ENCODE measurements at regions not wholly inside any gene's neighbourhood (a gene's known extent, or its start where the extent isn't known, plus 50 kb on each side); places are given as distances from the start of the nearest gene placed in this dataset.

- no peak overlapping the region for H3K4me3 ChIP-seq (ENCODE audit: low read depth, low read length)
- no peak for DNase-seq (ENCODE audit: low read depth)
- no peak for TF ChIP-seq CTCF (conservative IDR thresholded peaks at IDR 0.05; ENCODE audit: low read depth, low read length)
Measured at GRCh38 chr3:33994568-33994967, 196.1 kb downstream of the PDCD6IP start.

GRCh38 chr3:34000301-34000700 is 201.9 kb downstream of the PDCD6IP start:
- no peak overlapping the region for H3K4me3 ChIP-seq (ENCODE audit: low read depth, low read length)
- no peak for DNase-seq (ENCODE audit: low read depth)
- TF ChIP-seq CTCF (conservative IDR thresholded peaks at IDR 0.05; ENCODE audit: low read depth, low read length): no peak

GRCh38 chr3:34001022-34001421 is 202.6 kb downstream of the PDCD6IP start:
- no peak for DNase-seq (ENCODE audit: low read depth)
- no peak for TF ChIP-seq CTCF (conservative IDR thresholded peaks at IDR 0.05; ENCODE audit: low read depth, low read length)

GRCh38 chr3:34001990-34002389 is 203.6 kb downstream of the PDCD6IP start:
- TF ChIP-seq CTCF (conservative IDR thresholded peaks at IDR 0.05; ENCODE audit: low read depth, low read length): no peak
- H3K4me3 ChIP-seq (ENCODE audit: low read depth, low read length): no peak overlapping the region
- DNase-seq (ENCODE audit: low read depth): no peak

More at GRCh38 chr3:34001022-34001421, 202.6 kb downstream of the PDCD6IP start:
- H3K4me3 ChIP-seq (ENCODE audit: low read depth, low read length): no peak overlapping the region

- TF ChIP-seq CTCF (conservative IDR thresholded peaks at IDR 0.05; ENCODE audit: low read depth, low read length): no peak
- no peak for DNase-seq (ENCODE audit: low read depth)
- H3K4me3 ChIP-seq (ENCODE audit: low read depth, low read length): no peak overlapping the region
Measured at GRCh38 chr3:34002569-34003100, 204.2 kb downstream of the PDCD6IP start.

- no peak for DNase-seq (ENCODE audit: low read depth)
- TF ChIP-seq CTCF (conservative IDR thresholded peaks at IDR 0.05; ENCODE audit: low read depth, low read length): no peak
- no peak overlapping the region for H3K4me3 ChIP-seq (ENCODE audit: low read depth, low read length)
Measured at GRCh38 chr3:34005886-34006285, 207.5 kb downstream of the PDCD6IP start.

GRCh38 chr3:34008191-34008590 is 209.8 kb downstream of the PDCD6IP start:
- TF ChIP-seq CTCF (conservative IDR thresholded peaks at IDR 0.05; ENCODE audit: low read depth, low read length): no peak
- DNase-seq (ENCODE audit: low read depth): no peak
- H3K4me3 ChIP-seq (ENCODE audit: low read depth, low read length): no peak overlapping the region
